HepG2 (cell line): ENCODE measurements at regions not wholly inside any gene's neighbourhood (a gene's known extent, or its start where the extent isn't known, plus 50 kb on each side); places are given as distances from the start of the nearest gene placed in this dataset.

Experiments
- ATAC-seq: fragments of 200-7000 bp; cut with Tn5 transposase; 3 replicates; pipeline ENCODE4 v1.9.1; 2020; ENCODE audit warnings: mild to moderate bottlenecking, moderate library complexity
- BruUV-seq: library from RNA; stranded (reverse); fragments of 400-500 nt; replicated peaks from 2 replicates; lab custom pipeline; 2021; lab: Mats Ljungman, UMichigan
- CTCF ChIA-PET: fragments of 300-600 bp; formaldehyde crosslinking; extraction: SDS; loops from one replicate; lab custom pipeline; 2021; ENCODE audit warnings: low total read pairs, inconsistent platforms, low intra/inter-chr PET ratio; lab: Yijun Ruan, JAX
- POLR2A ChIA-PET: fragments of 350-600 bp; sonication (Branson Sonifier 250); formaldehyde crosslinking; loops from one replicate; lab custom pipeline; 2020; ENCODE audit warnings: antibody characterized with exemption, inconsistent platforms; lab: Yijun Ruan, JAX
- DNase-seq: peaks from one replicate; pipeline ENCODE4 v3.0.0-alpha.2; 2015; ENCODE audit warnings: low spot score
- FAIRE-seq: peaks from 3 replicates; lab custom pipeline; 2011; peaks lifted over from hg19 to GRCh38; lab: Jason Lieb, UNC
- H2AFZ ChIP-seq: one replicate; pipeline ENCODE4 v1.6.1; 2011; ENCODE audit warnings: low read length, inconsistent platforms
- H3K27ac ChIP-seq: fragments of 300-600 bp; 3 replicates; pipeline ENCODE4 v1.8.0; 2011; ENCODE audit warnings: mixed run types, mild to moderate bottlenecking, mixed read lengths, low read length, inconsistent platforms; ENCODE audit not compliant: insufficient read depth; ENCODE audit errors: extremely low read length
- H3K27me3 ChIP-seq, 2 experiments: fragments of 200-600 bp in 1 of 2; 2 replicates in 1 of 2; 3 replicates in 1 of 2; pipeline versions ENCODE4 v1.6.0 to v1.8.0; 2011; ENCODE audit warnings: low read length in 2 of 2, mild to moderate bottlenecking in 2 of 2, moderate library complexity in 2 of 2, inconsistent platforms in 1 of 2; ENCODE audit not compliant: insufficient read depth in 2 of 2, control insufficient read depth in 1 of 2
- H3K36me3 ChIP-seq, 2 experiments: fragments of 200-600 bp in 1 of 2; replicated peaks in 1 of 2; 2 replicates in 1 of 2; 3 replicates in 1 of 2; pipeline versions ENCODE4 v1.5.1 to v1.8.0; 2011; ENCODE audit warnings: low read length in 2 of 2, inconsistent platforms in 1 of 2; ENCODE audit not compliant: insufficient read depth in 2 of 2, control insufficient read depth in 1 of 2
- H3K4me1 ChIP-seq: 2 replicates; pipeline ENCODE4 v1.5.1; 2012; ENCODE audit warnings: low read length, inconsistent platforms; ENCODE audit not compliant: insufficient read depth
- H3K4me2 ChIP-seq: 2 replicates; pipeline ENCODE4 v1.6.0; 2011; ENCODE audit warnings: low read depth, low read length, inconsistent platforms
- H3K4me3 ChIP-seq, 3 experiments: fragments of 200-600 bp in 1 of 3; sonication (generic), shearing (Covaris generic) in 1 of 3; replicated peaks in 1 of 3; 2 replicates each; pipeline ENCODE4 v1.5.1; 2011 to 2016; ENCODE audit warnings: low read length in 3 of 3, inconsistent platforms in 2 of 3, low read depth in 2 of 3, mild to moderate bottlenecking in 2 of 3, control low read depth in 1 of 3, mixed read lengths in 1 of 3; ENCODE audit not compliant: insufficient read depth in 1 of 3
- H3K79me2 ChIP-seq: one replicate; pipeline ENCODE4 v1.6.1; 2011; ENCODE audit warnings: low read length, inconsistent platforms; ENCODE audit not compliant: insufficient read depth
- H3K9ac ChIP-seq: 2 replicates; pipeline ENCODE4 v1.6.0; 2011; ENCODE audit warnings: mild to moderate bottlenecking, low read depth, low read length, inconsistent platforms; ENCODE audit not compliant: insufficient read depth
- H3K9me3 ChIP-seq: 2 replicates; pipeline ENCODE4 v1.5.1; 2012; ENCODE audit warnings: mild to moderate bottlenecking, low read length
- H4K20me1 ChIP-seq: 2 replicates; pipeline ENCODE4 v1.6.0; 2011; ENCODE audit warnings: inconsistent platforms, mild to moderate bottlenecking, low read length, moderate library complexity; ENCODE audit not compliant: insufficient read depth
- BHLHE40 ChIP-seq: IDR thresholded peaks from 2 replicates; pipeline ENCODE4 v1.6.1; 2011; ENCODE audit warnings: low read length, improper control_type of control experiment
- FOXO1 ChIP-seq: sonication (generic); formaldehyde crosslinking; IDR thresholded peaks from 2 replicates; pipeline ENCODE4 v1.4.0; 2020; ENCODE audit warnings: missing genetic modification reagents
- HMG20A ChIP-seq: IDR thresholded peaks from 2 replicates; pipeline ENCODE4 v1.6.1; 2016; ENCODE audit warnings: borderline replicate concordance
- HNF4A ChIP-seq: sonication (generic); formaldehyde crosslinking; IDR thresholded peaks from 2 replicates; pipeline ENCODE4 v1.4.0; 2020; ENCODE audit warnings: missing genetic modification reagents
- HNF4G ChIP-seq, 2 experiments: sonication (generic) in 1 of 2; formaldehyde crosslinking in 1 of 2; IDR thresholded peaks; 2 replicates each; pipeline versions ENCODE4 v1.4.0 to v1.6.1; 2011 to 2020; ENCODE audit warnings: borderline replicate concordance in 2 of 2, low read depth in 2 of 2, mild to moderate bottlenecking in 2 of 2, low read length in 1 of 2, missing genetic modification reagents in 1 of 2, moderate library complexity in 1 of 2
- HOXA9 ChIP-seq: sonication (generic); formaldehyde crosslinking; IDR thresholded peaks from 2 replicates; pipeline ENCODE4 v1.8.1; 2022; ENCODE audit warnings: missing genetic modification reagents, mild to moderate bottlenecking, moderate library complexity, borderline replicate concordance
- NR2F1 ChIP-seq, 2 experiments: fragments of 450-650 bp in 1 of 2; formaldehyde crosslinking in 1 of 2; IDR thresholded peaks; 2 replicates each; pipeline versions ENCODE4 v1.5.0 to v1.6.1; 2016 to 2020; ENCODE audit warnings: mild to moderate bottlenecking in 1 of 2, missing compliant biosample characterization in 1 of 2, missing genetic modification reagents in 1 of 2, moderate library complexity in 1 of 2
- NR2F6 ChIP-seq, 2 experiments: IDR thresholded peaks; 2 replicates each; pipeline ENCODE4 v1.6.1; 2016; ENCODE audit warnings: antibody characterized with exemption in 1 of 2, mild to moderate bottlenecking in 1 of 2
- NR3C1 ChIP-seq: sonication (generic); formaldehyde crosslinking; IDR thresholded peaks from 2 replicates; pipeline ENCODE4 v1.4.0; 2020; ENCODE audit warnings: missing genetic modification reagents
- RARA ChIP-seq: IDR thresholded peaks from 2 replicates; pipeline ENCODE4 v1.6.1; 2016; ENCODE audit warnings: missing genetic modification reagents, missing compliant biosample characterization
- RXRB ChIP-seq: IDR thresholded peaks from 2 replicates; pipeline ENCODE4 v1.6.1; 2016; ENCODE audit warnings: borderline replicate concordance, missing genetic modification reagents, missing compliant biosample characterization
- SIX1 ChIP-seq: sonication (generic); formaldehyde crosslinking; IDR thresholded peaks from 2 replicates; pipeline ENCODE4 v1.4.0; 2020; ENCODE audit warnings: missing genetic modification reagents, borderline replicate concordance
- WGBS: methylation state at CpG from one replicate; pipeline ENCODE4 v1.1.6; 2017; ENCODE audit warnings: low lambda C conversion rate; 5-methylcytosine and 5-hydroxymethylcytosine counted together
- in situ Hi-C: cut with HindIII; loops from 2 replicates; pipeline ENCODE4 v1.10.0; 2017; ENCODE audit warnings: low pct_unique_long_range_greater_than_20kb; ENCODE audit not compliant: extremely low pct_ligation_motif_present
- intact Hi-C: fragments of 100-400 bp; cut with micrococcal nuclease; formaldehyde crosslinking; loops from one replicate; pipeline ENCODE4 v1.10.0; 2022; ENCODE audit not compliant: unreplicated experiment
- TF ChIP-seq, protein P1 (sequence below): IDR thresholded peaks from 2 replicates; pipeline ENCODE4 v1.4.0; 2020; ENCODE audit warnings: mild to moderate bottlenecking, missing genetic modification reagents
- TF ChIP-seq, protein P2 (sequence below): sonication (generic); formaldehyde crosslinking; IDR thresholded peaks from 2 replicates; pipeline ENCODE4 v1.8.0; 2023; ENCODE audit warnings: mild to moderate bottlenecking, missing genetic modification reagents

- no peak overlapping the region for H3K9ac ChIP-seq
- no peak overlapping the region for H2AFZ ChIP-seq
- WGBS: 54% methylated on average over 8 of the region's 8 CpGs
- no peaks in the 10 kb centered on the region for H3K9me3 ChIP-seq
- no peak overlapping the region for H3K27ac ChIP-seq
- peaks cover 15% of the 10 kb centered on the region for H3K4me1 ChIP-seq
- CTCF ChIA-PET: no interaction called here
- H3K36me3 ChIP-seq: no peaks in the 10 kb centered on the region
- no peak; the same call in 2 of the 3 replicates for ATAC-seq
- intact Hi-C loops (no loop called here), in situ Hi-C loops (no loop called here)
- no peak for DNase-seq
- H3K4me3 ChIP-seq: no peak overlapping the region
- no peaks in the 10 kb centered on the region for H4K20me1 ChIP-seq
- no peaks in the 10 kb centered on the region for H3K79me2 ChIP-seq
- no peaks in the 10 kb centered on the region; a peak in 2 of 5 replicates for H3K27me3 ChIP-seq
- POLR2A ChIA-PET: no interaction called here
- BruUV-seq: no TSS peak
- no peak for FAIRE-seq
- TF ChIP-seq SIX1 (CRISPR knock-in tag): no peak
- 0 out of 2 replicates have a peak, but pooled peaks have one; percentile 30 for TF ChIP-seq BHLHE40
- H3K4me2 ChIP-seq: no peak overlapping the region
Observed at GRCh38 chr2:175476948-175477347, 295.4 kb upstream of the ATP5MC3 start.

DNA sequence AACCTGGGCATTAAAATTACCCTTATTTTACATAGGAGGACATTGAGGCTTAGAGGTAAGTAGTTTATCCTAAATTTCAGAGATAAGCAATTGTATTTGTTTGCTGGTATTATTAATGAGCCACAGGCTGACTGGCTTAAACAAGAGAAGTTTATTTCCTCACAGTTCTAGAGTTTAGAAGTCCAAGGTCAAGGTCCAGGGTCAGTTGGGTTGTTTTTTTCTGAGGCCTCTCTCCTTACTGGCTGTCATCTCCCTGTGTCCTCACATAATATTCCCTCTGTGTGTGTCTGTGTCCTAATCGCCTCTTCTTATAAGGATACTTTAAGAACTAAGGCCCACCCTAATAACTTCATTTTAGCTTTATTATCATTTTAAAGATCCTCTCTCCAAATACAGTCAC, 294.9 kb upstream of the ATP5MC3 start:
- no peak for FAIRE-seq
- CTCF ChIA-PET: no interaction called here
- no peaks in the 10 kb centered on the region; a peak in 2 of 5 replicates for H3K27me3 ChIP-seq
- TF ChIP-seq HNF4G (IDR thresholded peaks at IDR 0.05; ENCODE audit: borderline replicate concordance, low read depth, low read length) (peak; percentile 35; the same call in 1 of the 2 replicates), HNF4G (CRISPR knock-in tag; IDR thresholded peaks at IDR 0.05; ENCODE audit: borderline replicate concordance, low read depth) (no peak), RXRB (CRISPR knock-in tag) (peak; percentile 27; the same call in 1 of the 2 replicates), HOXA9 (no peak), NR3C1 (CRISPR knock-in tag) (no peak), HNF4A (CRISPR knock-in tag) (peak; percentile 80), FOXO1 (0 out of 2 replicates have a peak, but pooled peaks have one; percentile 19), NR2F6 (IDR thresholded peaks at IDR 0.05) (peak; percentile 49; the same call in 1 of the 2 replicates), NR2F6 (CRISPR knock-in tag; IDR thresholded peaks at IDR 0.05) (0 out of 2 replicates have a peak, but pooled peaks have one; percentile 24), NR2F1 (CRISPR knock-in tag; IDR thresholded peaks at IDR 0.05) (peak; percentile 38 to 53; a peak in 2 of 4 replicates), HMG20A (CRISPR knock-in tag) (0 out of 2 replicates have a peak, but pooled peaks have one; percentile 16), RARA (CRISPR knock-in tag) (peak; percentile 75)
- TF ChIP-seq, protein P1, sequence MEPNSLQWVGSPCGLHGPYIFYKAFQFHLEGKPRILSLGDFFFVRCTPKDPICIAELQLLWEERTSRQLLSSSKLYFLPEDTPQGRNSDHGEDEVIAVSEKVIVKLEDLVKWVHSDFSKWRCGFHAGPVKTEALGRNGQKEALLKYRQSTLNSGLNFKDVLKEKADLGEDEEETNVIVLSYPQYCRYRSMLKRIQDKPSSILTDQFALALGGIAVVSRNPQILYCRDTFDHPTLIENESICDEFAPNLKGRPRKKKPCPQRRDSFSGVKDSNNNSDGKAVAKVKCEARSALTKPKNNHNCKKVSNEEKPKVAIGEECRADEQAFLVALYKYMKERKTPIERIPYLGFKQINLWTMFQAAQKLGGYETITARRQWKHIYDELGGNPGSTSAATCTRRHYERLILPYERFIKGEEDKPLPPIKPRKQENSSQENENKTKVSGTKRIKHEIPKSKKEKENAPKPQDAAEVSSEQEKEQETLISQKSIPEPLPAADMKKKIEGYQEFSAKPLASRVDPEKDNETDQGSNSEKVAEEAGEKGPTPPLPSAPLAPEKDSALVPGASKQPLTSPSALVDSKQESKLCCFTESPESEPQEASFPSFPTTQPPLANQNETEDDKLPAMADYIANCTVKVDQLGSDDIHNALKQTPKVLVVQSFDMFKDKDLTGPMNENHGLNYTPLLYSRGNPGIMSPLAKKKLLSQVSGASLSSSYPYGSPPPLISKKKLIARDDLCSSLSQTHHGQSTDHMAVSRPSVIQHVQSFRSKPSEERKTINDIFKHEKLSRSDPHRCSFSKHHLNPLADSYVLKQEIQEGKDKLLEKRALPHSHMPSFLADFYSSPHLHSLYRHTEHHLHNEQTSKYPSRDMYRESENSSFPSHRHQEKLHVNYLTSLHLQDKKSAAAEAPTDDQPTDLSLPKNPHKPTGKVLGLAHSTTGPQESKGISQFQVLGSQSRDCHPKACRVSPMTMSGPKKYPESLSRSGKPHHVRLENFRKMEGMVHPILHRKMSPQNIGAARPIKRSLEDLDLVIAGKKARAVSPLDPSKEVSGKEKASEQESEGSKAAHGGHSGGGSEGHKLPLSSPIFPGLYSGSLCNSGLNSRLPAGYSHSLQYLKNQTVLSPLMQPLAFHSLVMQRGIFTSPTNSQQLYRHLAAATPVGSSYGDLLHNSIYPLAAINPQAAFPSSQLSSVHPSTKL (CRISPR knock-in tag): peak; percentile 81
- TF ChIP-seq, protein P2, sequence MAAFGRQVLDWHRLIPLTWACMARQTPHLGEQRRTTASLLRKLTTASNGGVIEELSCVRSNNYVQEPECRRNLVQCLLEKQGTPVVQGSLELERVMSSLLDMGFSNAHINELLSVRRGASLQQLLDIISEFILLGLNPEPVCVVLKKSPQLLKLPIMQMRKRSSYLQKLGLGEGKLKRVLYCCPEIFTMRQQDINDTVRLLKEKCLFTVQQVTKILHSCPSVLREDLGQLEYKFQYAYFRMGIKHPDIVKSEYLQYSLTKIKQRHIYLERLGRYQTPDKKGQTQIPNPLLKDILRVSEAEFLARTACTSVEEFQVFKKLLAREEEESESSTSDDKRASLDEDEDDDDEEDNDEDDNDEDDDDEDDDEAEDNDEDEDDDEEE (CRISPR knock-in tag): no peak

More for the DNA sequence above, 294.9 kb upstream of the ATP5MC3 start:
- POLR2A ChIA-PET: no interaction called here
- ATAC-seq: peak; percentile 28; the same call in 2 of the 3 replicates
- in situ Hi-C loops: no loop called here
- Histone ChIP-seq H4K20me1 (no peaks in the 10 kb centered on the region), H3K4me2 (no peak overlapping the region), H3K79me2 (no peaks in the 10 kb centered on the region), H3K36me3 (no peaks in the 10 kb centered on the region), H3K27ac (no peak overlapping the region), H3K9me3 (no peaks in the 10 kb centered on the region), H2AFZ (no peak overlapping the region), H3K9ac (no peak overlapping the region), H3K4me1 (peaks cover 15% of the 10 kb centered on the region), H3K4me3 (no peak overlapping the region)
- intact Hi-C loops: no loop called here
- WGBS: 70% methylated on average over 1 of the region's 1 CpG
- peak; percentile 21 for DNase-seq
- BruUV-seq: no TSS peak
